NCI-H1048 (cell line): ENCODE measurements at regions not wholly inside any gene's neighbourhood (a gene's known extent, or its start where the extent isn't known, plus 50 kb on each side); places are given as distances from the start of the nearest gene placed in this dataset.

ENCODE experiments used
- DNase-seq: peaks from one replicate; lab custom pipeline; 2025; lab: John Stamatoyannopoulos, UW

DNA sequence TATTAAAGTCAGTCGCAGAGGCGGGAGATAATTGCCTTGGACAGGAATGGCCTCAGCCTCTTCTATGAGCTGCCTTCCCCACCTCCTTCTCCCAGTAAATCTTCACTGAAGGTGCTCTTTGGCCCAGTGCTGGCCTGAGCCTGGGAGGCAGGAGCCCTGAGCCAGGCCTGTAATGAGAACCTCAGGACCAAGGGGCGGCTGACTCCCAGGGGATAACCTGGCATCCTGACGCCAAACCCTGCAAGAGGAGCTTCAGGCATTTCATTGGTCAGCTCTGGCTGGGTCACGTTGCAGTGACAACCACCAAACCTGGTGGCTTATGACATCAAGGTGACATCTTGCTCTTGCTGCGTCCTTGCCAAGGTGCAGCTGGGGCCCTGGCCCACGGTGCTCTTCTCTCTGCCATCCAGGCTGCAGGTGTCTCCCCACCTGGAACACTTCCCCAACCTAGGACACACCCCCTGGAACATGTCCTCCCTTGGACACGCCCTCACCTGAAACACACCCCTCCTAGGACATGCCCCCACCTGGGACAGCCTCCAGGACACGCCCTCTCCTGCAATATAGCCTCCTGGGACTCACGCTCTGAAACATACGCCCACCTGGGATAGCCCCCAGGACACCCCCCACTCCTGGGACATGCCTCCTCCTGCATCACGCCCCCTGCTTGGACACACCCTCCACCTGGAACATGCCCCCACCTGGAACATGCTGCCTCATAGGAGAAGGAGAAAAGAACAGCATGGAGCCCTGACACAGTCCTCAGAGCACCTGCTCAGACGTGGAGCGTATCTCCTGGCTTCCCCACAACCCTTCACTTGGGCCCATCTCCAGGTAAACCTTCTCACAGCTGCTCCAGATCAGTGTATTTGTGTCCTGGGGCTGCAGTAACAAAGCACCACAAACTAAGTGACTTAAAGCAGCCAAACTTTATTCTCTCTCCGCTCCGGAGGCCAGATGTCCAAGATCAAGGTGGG is 333.6 kb downstream of the NPHP4 start:
- no peak for DNase-seq

DNA sequence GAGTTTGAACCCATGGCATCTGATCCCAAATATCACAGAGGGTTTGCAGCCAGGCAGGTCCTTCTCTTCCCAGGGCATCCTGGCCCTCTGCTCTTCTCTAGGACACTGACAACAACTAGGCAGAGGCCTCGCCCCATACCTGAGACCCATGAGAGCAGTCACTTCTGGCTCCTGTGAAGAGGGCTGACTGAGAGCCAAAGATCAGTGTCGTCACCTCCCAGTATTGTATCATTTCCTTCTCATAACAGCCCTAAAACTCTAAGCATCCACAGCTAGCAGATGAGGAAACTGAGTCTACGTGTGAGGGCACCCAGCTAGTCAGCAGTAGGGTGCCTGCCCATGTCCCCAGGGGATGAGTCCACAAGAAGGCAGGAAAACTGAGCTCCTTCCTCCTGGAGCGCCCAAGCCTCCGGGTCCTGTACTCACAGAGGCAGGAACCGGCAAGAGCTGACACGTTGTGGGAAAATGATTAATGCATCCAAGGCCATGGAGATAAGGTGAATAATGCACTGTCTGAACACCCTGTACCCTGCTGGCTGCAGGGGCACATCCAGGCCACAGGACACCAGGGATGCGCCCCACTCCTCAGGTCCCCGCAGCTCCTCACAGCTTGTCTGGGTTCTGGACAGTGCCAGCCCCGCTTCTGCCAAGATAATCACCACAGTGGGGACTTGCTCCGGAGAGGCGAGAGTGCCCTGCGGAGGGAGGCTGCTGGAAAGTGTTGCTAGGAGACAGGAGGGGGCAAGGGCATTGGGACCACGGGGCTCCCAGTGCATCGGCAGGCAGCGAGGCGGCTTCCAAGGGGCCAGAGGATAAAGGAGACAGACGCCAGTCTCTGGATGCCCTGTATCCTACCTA is 340.0 kb downstream of the NPHP4 start:
- no peak for DNase-seq

DNA sequence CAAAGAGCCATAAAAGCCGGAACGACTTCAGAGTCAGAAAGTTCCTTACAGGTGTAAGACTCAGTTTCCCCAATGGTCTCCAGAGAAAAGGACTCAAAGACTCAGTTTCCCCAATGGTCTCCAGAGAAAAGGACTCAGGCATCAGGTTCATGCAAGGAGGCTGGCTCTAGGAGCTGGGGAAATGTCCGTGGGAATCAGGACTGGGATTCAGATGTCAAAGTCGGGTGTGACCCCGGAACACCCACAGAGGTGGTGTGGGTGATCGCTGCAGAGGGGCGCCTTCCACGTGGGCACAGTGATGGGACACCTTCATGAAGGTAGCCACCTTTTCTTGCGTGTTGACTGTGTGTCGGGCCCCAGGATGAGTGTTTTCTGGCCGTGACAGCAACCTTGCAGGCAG is 340.8 kb downstream of the NPHP4 start:
- DNase-seq, result no peak

DNA sequence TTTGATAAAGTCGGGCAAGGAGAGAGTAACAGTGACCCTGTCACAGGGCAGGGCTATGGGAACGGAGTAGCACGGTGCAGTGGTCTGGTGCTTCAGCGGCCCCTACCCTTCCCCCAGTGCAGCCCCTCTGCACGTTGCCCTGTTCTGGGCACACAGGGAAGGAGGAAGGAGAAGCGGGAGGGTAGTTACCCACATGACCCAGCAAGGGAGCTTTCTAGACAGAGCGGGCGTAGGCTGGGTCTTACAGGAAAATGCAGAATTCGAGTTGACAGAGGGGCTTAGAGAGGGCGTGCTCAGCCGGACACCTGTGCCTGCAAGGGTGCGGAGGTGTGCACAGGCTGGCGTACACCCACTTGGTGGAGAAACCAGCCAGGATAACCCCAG is 341.2 kb downstream of the NPHP4 start:
- no peak for DNase-seq

DNA sequence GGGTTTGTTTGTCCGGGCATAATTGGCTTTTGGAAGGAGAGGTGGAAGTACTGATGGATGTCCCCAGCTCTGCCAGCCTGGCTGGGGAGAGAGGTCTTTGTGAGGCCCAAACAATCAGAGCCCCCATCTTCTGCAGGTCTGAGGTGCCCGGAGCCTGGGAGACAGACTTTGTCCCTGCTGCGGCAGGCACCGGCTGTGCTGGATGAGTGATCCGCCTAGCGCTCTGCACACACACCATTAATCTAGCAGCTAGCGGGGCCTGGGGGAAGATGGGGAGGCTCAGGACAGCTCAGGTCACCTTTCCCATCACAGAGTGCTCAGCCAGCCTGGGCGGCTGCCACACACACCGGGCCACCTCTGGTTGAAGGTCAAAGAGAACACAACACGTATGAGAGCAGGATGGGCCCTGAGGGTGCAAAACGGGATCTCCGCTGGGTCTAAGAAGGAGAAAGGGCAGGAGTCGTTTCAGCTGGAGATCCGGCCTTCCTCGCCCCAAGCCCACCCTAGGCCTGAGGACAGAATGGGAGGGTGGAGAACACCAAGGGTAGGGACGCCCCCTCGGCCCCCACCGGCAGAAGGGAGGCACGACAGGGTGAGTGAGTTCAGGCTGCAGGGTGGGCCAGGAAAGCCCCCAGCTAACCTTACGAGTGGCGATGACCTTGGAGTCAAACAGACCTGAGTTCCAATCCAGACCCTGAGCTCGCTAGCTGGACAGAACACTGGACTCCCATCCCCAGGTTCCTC is 341.8 kb downstream of the NPHP4 start:
- no peak for DNase-seq

DNA sequence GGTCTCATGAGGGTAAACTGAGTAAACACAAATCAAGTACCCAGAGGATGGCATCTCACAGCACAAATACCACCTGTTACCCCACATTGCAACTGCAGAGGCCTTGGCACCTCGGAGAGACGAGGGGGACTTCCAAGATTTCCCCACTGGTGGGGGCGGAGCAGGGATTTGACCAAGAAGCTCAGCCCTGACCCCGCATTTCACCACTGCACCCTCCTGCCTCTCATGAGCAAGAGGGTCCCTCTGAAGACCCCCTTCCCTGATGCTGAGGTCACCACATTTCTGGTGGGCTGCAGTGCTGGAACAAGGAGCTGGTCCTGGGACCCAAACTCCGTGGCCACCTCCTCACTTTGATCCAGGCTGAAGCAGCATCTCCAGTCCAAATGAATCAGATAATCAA is 342.4 kb downstream of the NPHP4 start:
- no peak for DNase-seq

DNA sequence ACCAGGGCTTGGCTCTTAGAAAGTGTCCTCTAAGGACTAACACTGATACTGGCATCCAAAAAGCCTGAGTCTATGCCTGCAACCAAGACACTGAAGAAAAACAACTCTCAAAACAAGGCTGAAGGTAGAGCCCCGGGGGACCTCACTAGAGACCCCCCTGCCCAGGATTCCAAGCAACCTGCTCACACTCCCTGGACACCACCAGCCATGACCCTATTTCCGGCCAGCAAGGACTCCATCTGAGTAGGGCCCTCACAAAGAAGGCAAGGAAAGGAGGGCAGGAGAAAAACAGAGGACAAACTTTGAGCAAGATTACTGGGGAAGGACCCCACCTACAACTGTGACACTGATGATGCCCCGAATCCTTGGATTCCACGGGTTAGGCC is 343.1 kb downstream of the NPHP4 start:
- DNase-seq, result no peak

DNA sequence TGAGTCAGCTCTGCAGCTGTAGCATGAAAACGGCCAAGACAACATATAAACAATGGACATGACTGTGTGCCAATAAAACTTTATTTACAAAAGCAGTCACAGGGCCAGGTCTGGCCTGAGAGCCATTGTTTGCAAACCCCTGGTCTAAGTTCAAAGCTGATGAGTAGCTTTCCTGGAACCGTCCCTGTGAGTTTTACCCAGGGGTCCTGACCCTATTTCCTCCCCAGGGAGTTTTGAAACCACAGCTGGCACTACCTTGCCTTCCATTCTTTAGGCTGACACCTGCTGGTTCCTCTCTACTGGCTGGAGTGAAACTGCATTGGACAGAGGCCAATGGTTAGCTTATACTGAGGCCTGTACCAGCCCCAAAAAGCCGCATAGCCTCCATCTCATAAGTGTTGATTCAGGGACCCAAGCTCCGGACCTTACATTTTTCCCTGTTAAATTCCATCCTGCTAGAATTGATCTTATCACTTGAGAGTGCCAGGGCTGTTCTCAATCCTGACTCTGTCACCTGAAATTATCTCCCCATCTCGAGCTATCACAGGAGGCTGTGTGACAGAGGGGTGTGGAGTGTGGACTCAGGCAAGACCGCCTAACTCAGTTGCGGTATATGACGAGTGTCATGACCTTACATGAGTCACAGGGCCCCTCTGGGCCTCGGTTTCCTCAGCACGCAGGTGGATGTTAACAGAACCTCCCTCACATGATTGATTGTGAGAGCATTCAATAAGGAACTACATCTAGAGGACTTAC is 343.6 kb downstream of the NPHP4 start:
- DNase-seq, result no peak

DNA sequence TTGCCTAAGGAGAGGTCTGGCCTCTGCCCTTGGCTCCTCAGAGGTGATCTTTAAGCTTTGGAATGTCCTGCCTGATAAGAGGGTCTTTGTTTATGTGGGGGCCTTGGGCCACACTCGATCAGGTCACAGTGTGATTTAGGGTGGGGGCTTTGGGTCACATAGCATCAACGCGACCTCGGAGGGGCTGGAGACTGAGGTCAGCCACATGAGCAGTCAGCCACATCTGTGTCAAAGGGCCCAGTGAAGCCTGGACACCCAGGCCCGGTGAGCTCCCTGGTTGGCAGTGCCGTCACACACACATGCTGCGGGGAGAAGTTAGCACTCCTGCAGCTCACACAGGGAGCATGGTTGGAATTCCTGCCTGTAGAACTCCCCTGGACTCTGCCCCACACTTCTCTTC is 345.0 kb downstream of the NPHP4 start:
- DNase-seq, result no peak

DNA sequence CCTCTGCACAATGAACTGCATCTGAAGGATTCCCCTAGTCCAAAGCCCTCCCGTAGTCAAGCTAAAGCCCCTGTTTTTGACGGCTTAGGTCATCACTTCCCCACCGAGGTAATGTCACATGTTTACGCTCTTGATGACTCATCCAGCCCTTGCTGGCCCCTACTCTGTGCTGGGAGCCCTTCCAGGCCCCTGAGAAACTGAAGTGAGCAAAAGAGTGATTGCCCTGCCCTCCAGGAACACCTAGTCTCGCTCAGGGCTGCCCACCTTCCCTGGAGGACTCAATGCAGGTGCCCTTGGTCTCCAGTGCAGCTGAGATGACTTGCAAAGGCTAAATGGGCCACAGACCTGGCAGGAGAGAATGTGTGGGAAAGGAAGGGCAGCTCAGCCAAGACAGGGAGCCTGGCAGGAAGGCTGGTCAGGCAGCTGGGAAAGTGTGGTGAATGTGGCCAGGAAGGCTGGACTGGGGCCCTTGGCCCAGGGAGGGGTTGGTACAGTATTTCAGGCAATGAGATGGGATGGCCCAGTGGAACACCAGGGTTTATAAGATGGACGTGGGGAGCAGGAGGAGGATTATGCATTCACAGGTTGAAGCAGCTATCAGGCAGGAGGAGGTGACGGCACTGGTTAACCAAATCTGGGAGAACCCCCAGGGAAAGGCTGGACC is 345.6 kb downstream of the NPHP4 start:
- no peak for DNase-seq

DNA sequence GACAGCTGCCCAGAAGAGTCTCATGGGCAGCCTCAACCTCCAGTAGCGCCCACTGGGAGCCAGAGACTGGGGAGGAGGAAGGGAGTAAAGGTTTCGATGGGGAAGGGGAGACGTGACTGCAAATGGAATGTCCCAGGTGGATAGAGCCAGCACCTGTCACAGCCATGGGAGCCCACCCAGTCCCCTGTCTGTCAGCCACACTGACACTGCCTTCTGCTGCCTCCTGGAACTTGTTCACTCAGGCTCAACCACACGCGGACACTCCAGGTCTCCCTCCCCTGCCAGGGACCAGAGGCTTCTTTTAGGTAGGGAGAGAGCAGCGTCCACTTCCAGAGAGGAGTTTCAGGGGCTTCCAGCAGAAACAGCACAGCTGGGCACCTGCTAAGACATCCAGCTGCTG is 346.3 kb downstream of the NPHP4 start:
- no peak for DNase-seq

DNA sequence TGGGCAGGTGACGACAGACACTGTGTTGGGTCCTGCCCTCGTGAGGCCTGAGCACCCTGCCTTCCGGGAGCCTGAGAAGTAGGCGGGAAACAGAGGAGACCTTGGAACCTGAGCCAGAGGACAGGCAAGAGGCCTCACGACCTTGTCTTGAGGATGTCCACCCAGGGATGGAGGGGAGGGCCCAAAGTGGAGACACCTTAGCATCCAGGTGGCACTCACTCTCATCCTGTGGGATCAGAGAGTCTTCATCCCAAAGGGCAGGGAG is 347.2 kb downstream of the NPHP4 start:
- DNase-seq, result no peak

DNA sequence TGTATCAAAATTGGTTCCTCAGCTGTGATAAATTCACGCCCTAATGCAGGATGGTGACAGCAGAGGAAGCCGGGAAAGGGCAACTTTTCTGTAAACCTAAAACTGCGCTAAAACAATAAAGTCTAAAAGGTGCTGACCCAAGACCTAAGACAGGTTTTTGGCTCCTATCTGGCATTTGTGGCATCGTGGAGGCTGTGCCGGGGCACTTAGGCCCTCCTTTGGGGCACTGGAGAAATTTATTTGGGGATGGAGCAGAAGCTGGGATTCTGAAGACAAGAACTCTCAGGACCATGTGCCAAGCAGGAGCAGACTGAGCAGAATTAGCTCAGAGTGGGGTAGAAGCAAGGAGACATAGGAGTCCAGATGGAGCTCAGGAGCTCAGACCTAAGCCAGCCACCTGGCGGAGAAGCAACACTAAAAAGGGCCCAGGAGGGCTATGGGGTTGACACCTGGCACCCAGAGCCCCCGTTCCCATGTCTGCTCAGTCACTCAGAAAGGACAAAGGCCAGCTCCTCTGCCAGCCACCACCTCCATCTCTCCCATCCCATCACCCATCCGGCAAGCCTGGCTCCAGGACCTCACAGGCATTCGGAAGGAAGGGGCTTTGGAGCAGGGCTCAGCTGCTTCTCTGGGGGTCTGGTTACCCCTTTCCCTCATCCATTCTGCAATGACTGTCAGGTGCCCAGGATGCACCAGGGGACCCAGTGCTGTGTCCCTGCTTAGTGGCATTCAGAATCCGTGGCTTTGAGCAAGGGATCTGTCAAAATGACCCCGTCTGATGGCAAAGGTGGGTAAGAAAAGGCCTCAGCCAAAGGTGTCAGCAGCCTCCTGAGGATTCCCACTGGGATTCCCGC is 347.7 kb downstream of the NPHP4 start:
- no peak for DNase-seq

DNA sequence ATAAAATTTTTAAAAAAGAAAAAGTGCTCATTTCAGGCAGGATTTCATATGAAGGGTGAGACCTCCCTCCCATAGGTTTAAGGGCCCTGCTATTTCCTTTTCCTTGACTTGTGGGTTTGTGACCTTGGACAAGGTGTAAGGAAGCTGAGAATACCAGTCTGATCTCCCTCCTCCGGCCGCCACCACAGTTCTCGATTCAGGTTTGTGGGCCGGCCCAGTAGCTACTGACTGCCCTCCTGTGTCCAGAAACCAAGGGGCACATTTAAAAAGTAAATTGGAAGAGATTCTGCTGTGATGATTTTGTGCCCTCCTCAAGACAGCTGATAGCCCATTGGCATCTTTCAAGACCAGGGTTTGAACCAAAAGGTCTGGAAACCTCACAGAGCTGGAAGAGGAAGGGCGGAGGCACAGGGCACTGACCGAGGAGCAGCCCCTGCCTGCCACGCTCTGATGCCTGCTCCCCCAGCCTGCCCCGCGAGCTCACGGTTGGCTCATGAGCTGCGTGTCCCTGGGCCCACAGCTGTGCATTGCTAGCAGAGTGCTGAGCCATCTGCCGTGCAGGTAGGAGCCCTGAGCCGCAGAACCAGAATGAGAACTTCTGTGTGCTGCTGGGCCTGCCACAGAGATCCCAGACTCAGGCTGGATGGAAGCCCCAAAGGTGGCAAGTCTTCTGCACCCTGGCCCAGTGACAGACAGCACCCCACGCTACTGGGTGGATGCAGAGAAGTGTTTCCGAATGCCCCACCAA is 348.7 kb downstream of the NPHP4 start:
- DNase-seq, result no peak

DNA sequence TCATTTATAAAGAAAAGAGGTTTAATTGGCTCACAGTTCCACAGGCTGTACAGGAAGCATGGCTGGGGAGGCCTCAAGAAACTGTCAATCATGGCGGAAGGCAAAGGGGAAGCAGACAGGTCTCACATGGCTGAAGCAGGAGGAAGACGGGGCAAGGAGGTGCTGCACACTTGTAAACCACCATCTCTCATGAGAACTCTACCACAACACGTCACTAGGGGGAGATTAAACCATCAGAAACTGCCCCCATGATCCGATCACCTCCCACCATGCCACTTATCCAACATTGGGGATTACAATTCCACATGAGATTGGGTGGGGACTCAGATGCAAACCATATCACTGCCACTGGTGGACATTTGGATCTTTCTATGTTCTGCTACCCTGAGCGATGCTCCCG is 351.4 kb downstream of the NPHP4 start:
- DNase-seq, result no peak

DNA sequence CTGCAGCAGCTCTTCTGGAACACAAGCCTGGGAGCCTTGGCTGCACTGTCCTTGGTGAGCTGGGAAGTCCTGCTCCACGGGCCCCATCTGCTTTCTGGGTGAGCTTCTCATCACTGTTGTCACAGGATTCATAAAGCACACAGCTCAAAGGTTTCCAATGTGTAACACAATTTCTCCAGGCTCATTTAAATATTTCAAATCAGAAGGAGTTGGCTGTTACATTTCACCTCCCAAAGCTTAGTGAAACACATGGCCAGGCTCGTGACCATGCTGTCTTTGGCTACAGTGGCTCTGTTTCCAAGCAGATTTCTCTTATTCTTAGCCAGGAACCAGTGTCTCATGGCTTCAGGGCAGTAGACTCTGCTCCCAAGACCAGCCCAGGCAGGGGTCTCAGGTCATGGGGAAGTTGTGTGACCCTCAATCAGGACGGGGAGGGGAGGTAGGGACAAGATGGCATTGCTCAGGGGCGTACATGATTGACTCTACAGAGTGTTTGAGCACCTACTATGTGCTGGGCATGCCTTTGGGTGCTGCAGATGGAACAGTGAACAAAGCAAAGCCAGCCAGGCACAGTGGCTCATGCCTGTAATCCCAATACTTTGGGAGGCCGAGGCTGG is 353.0 kb downstream of the NPHP4 start:
- DNase-seq, result no peak

DNA sequence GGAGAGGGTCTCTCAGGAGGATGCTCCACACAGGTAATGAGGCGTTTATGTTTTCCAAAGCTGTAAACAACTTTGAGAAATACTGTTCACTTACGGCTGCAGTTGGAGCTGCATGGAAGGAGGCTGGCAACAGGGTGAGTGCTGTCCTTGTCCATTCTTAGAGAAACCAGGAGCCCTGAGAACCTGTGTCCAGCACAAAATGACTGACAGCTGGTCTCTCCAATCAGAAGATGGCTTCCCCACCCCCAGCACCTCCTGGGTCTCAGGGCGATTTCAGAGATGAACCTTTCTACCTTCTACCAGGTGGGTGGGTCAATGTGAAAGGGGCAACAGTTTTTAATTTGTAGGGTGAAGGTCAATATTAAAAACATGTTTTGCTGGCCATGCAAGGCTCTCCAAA is 353.6 kb downstream of the NPHP4 start:
- DNase-seq, result no peak

DNA sequence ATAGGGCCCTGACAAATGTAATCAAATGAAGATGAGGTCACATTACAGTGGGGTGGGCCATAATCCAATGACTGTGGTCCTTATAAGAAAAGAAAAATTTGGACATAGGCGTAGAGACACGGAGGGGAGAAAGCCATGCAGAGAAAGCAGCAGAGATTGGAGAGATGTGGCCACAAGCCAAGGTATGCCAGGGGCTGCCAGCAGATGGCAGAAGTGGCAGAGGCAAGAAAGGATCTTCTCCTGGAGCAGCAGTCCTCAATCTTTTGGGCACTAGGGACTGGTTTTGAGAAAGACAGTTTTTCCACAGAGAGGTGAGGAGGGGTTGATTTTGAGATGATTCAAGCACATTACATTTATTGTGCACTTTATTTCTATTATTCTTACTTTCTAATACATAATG is 355.1 kb downstream of the NPHP4 start:
- DNase-seq, result no peak

DNA sequence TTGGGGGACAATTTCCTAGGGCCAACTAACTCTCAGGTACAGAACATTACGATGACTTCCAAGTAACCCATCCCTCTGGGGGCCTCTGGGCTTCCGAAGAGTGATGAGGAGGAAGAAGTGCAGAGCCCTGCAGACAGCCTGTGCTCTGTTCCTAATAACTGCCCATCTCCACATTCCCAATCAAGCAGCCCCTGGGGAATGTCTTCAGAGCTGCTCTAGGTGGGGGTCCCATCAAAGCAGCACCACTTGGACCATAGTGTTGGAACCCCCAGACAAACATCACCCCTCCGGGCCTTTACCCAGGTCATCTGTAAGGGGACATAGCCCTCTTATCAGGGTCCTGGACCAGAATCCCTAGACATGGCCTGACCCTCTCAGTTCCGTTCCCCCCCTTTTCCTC is 357.3 kb downstream of the NPHP4 start:
- DNase-seq, result no peak
